ENCODE measurements at regions not wholly inside any gene's neighbourhood (a gene's known extent, or its start where the extent isn't known, plus 50 kb on each side); places are given as distances from the start of the nearest gene placed in this dataset.
"Not testable (repeated sequence)": the region's sequence is repeated elsewhere in the genome, so short reads cannot be mapped to it uniquely, and the experiment has no call there.

- DNase-seq (ENCODE audit: low spot score): no peak
Observed at GRCh38 chr17:22505660-22506059, 813.3 kb downstream of the KCNJ18 start.

- no peak for DNase-seq (ENCODE audit: low spot score)
Observed at GRCh38 chr17:22506231-22506630, 813.9 kb downstream of the KCNJ18 start.

- DNase-seq (ENCODE audit: low spot score): no peak
Observed at GRCh38 chr17:22506861-22507260, 814.5 kb downstream of the KCNJ18 start.

- DNase-seq (ENCODE audit: low spot score): peak; percentile 0
Observed at GRCh38 chr17:22507823-22508222, 815.5 kb downstream of the KCNJ18 start.

GRCh38 chr17:22510504-22510903, 818.2 kb downstream of the KCNJ18 start:
- no peak for DNase-seq (ENCODE audit: low spot score)

- DNase-seq (ENCODE audit: low spot score): no peak
Observed at GRCh38 chr17:22511431-22511830, 819.1 kb downstream of the KCNJ18 start.

GRCh38 chr17:22512057-22512456, 819.7 kb downstream of the KCNJ18 start:
- no peak for DNase-seq (ENCODE audit: low spot score)

GRCh38 chr17:22512506-22512905, 820.2 kb downstream of the KCNJ18 start:
- no peak for DNase-seq (ENCODE audit: low spot score)

GRCh38 chr17:22512997-22513538, 820.7 kb downstream of the KCNJ18 start:
- DNase-seq (ENCODE audit: low spot score): no peak

- no peak for DNase-seq (ENCODE audit: low spot score)
Observed at GRCh38 chr17:22514315-22514714, 822.0 kb downstream of the KCNJ18 start.

GRCh38 chr17:22514767-22515320, 822.5 kb downstream of the KCNJ18 start:
- no peak for DNase-seq (ENCODE audit: low spot score)

- no peak for DNase-seq (ENCODE audit: low spot score)
Observed at GRCh38 chr17:22515599-22515998, 823.3 kb downstream of the KCNJ18 start.

GRCh38 chr17:22516861-22517636, 824.7 kb downstream of the KCNJ18 start:
- DNase-seq (ENCODE audit: low spot score): no peak

GRCh38 chr17:22517716-22518115, 825.4 kb downstream of the KCNJ18 start:
- DNase-seq (ENCODE audit: low spot score): no peak

GRCh38 chr17:22518185-22518584, 825.9 kb downstream of the KCNJ18 start:
- DNase-seq (ENCODE audit: low spot score): no peak

- DNase-seq (ENCODE audit: low spot score): not testable (repeated sequence)
Observed at GRCh38 chr17:22548873-22549272, 856.5 kb downstream of the KCNJ18 start.

- DNase-seq (ENCODE audit: low spot score): not testable (repeated sequence)
Observed at GRCh38 chr17:22551695-22552415, 859.5 kb downstream of the KCNJ18 start.

GRCh38 chr17:22569459-22570143, 877.3 kb downstream of the KCNJ18 start:
- no peak for DNase-seq (ENCODE audit: low spot score)

- no peak for DNase-seq (ENCODE audit: low spot score)
Observed at GRCh38 chr17:22570144-22570845, 878.0 kb downstream of the KCNJ18 start.

GRCh38 chr17:22599322-22599721, 907.0 kb downstream of the KCNJ18 start:
- DNase-seq (ENCODE audit: low spot score): no peak

- peak; percentile 16 for DNase-seq (ENCODE audit: low spot score)
Observed at GRCh38 chr17:22600644-22601298, 908.4 kb downstream of the KCNJ18 start.
